Peyer's patch (tissue), 4 donors: ENCODE measurements at regions not wholly inside any gene's neighbourhood (a gene's known extent, or its start where the extent isn't known, plus 50 kb on each side); places are given as distances from the start of the nearest gene placed in this dataset.

Source experiments
- DNase-seq, 3 donors: peaks; one replicate each; pipeline ENCODE4 v3.0.0-alpha.2; 2017 to 2019
- H3K27ac ChIP-seq, 4 donors: fragments of 200-600 bp; sonication (generic); one replicate each; pipeline ENCODE4 v1.5.1; 2016 to 2019
- H3K27me3 ChIP-seq, 2 donors: fragments of 200-600 bp; sonication (generic); one replicate each; pipeline ENCODE4 v1.5.1; 2019
- H3K36me3 ChIP-seq, 3 donors: fragments of 200-600 bp; sonication (generic); one replicate each; pipeline ENCODE4 v1.5.1; 2016 to 2019
- H3K4me1 ChIP-seq, 4 donors: fragments of 200-600 bp; sonication (generic); one replicate each; pipeline ENCODE4 v1.5.1; 2016 to 2019
- H3K4me3 ChIP-seq, 4 donors: fragments of 200-600 bp; sonication (generic); 1 replicate in 3 of 4; 2 replicates in 1 of 4; pipeline ENCODE4 v1.5.1; 2016 to 2019; ENCODE audit warnings: mild to moderate bottlenecking in 1 of 4
- H3K9me3 ChIP-seq, 4 donors: fragments of 200-600 bp; sonication (generic); one replicate each; pipeline ENCODE4 v1.5.1; 2016 to 2019; ENCODE audit warnings: mild to moderate bottlenecking in 1 of 4
- POLR2A ChIP-seq, 2 donors: fragments of 450-650 bp; IDR thresholded peaks; one replicate each; pipeline ENCODE4 v1.5.1; 2017; ENCODE audit warnings: antibody characterized with exemption in 2 of 2, mild to moderate bottlenecking in 2 of 2, moderate library complexity in 2 of 2
- TF ChIP-seq, protein P1 (sequence below), 6 experiments: fragments of 450-650 bp in 4 of 6; fragments of 200-600 bp in 2 of 6; sonication (generic) in 1 of 6; IDR thresholded peaks; one replicate each; pipeline ENCODE4 v1.5.1; 2017 to 2019; ENCODE audit warnings: antibody characterized with exemption in 6 of 6, mild to moderate bottlenecking in 3 of 6, moderate library complexity in 1 of 6

GRCh38 chr14:71185637-71186036, 278.4 kb downstream of the PCNX1 start:
- Histone ChIP-seq H3K4me1 (no peaks in the 10 kb centered on the region), H3K27me3 (no peaks in the 10 kb centered on the region), H3K27ac (no peak overlapping the region), H3K9me3 (no peaks in the 10 kb centered on the region), H3K36me3 (no peaks in the 10 kb centered on the region), H3K4me3 (no peak overlapping the region)
- DNase-seq = no peak
- no peak for TF ChIP-seq POLR2A (IDR thresholded peaks at IDR 0.05)
- TF ChIP-seq, protein P1, sequence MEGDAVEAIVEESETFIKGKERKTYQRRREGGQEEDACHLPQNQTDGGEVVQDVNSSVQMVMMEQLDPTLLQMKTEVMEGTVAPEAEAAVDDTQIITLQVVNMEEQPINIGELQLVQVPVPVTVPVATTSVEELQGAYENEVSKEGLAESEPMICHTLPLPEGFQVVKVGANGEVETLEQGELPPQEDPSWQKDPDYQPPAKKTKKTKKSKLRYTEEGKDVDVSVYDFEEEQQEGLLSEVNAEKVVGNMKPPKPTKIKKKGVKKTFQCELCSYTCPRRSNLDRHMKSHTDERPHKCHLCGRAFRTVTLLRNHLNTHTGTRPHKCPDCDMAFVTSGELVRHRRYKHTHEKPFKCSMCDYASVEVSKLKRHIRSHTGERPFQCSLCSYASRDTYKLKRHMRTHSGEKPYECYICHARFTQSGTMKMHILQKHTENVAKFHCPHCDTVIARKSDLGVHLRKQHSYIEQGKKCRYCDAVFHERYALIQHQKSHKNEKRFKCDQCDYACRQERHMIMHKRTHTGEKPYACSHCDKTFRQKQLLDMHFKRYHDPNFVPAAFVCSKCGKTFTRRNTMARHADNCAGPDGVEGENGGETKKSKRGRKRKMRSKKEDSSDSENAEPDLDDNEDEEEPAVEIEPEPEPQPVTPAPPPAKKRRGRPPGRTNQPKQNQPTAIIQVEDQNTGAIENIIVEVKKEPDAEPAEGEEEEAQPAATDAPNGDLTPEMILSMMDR (IDR thresholded peaks at IDR 0.05) = no peak

DNA sequence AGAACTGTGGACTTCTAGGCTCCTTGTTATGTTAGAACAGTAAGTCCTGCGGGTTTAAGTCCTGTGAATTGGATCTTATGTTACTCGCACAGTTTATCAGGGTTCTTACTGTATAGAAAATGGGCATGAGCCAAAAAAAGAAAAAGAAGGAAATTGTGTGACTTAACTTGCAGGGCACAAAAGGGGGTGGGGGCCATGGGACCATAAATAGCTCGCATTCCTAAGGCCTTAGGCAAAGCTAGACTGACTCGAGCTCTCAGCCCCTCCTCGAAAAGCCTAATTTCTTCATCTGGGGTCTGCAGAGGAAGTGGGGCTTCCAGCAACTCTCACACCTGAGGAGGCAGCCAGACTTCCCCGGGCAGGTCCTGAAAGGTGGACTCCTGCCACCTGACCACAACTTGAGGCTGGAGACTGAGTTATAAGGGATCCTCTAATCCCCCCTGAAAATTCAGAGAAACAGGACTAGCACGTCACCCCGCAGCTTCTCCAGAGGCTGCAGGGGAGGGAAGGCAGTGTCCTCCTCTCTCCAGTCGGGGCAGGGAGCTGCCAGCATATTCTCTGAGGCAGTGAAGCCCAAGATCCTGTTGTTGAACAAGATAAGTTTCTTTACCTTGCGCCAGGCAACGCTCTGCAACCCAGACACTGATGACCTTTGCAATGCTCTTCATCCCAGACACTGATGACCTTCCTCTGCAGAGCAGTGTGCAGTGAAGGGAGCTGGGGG, 280.5 kb downstream of the PCNX1 start:
- DNase-seq = no peak
- no peaks in the 10 kb centered on the region for H3K27me3 ChIP-seq
- no peak overlapping the region for H3K27ac ChIP-seq
- H3K36me3 ChIP-seq = no peaks in the 10 kb centered on the region
- H3K4me3 ChIP-seq = no peak overlapping the region
- no peak for TF ChIP-seq POLR2A (IDR thresholded peaks at IDR 0.05)
- TF ChIP-seq, protein P1 (IDR thresholded peaks at IDR 0.05) = no peak
- H3K4me1 ChIP-seq = no peaks in the 10 kb centered on the region
- H3K9me3 ChIP-seq = no peaks in the 10 kb centered on the region

DNA sequence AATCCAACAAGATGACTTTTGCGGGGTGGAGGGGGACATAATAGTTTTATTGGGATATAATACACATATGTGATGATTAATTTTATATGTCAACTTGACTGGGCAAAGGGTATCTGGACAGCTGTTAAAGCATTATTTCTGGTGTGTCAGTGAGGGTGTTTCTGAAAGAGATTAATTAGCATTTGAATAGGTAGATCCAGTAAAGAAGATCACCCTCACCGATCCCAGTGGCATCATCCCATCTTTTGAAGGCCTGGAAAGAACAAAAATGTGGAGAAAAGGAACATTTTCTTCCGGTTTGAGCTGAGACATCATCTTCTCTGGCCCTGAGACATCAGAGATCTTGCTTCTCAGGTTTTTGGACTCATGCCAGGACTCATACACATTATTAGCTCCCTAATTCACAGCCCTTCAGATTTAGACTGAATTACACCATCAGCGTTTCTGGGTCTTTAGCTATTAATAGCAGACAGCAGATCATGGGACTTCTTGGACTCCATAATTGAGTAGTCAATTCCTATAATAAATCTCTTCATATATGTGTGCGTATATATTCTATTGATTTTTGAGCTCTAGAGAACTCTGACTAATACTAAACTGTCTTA, 283.6 kb downstream of the PCNX1 start:
- no peak for TF ChIP-seq POLR2A (IDR thresholded peaks at IDR 0.05)
- TF ChIP-seq, protein P1 (IDR thresholded peaks at IDR 0.05) = no peak
- DNase-seq = no peak
- no peaks in the 10 kb centered on the region for H3K27me3 ChIP-seq
- no peaks in the 10 kb centered on the region for H3K4me1 ChIP-seq
- no peak overlapping the region for H3K27ac ChIP-seq
- no peak overlapping the region for H3K4me3 ChIP-seq
- H3K36me3 ChIP-seq = no peaks in the 10 kb centered on the region
- H3K9me3 ChIP-seq = no peaks in the 10 kb centered on the region

GRCh38 chr14:71193663-71194062, 286.4 kb downstream of the PCNX1 start:
- H3K27me3 ChIP-seq = no peaks in the 10 kb centered on the region
- no peak overlapping the region for H3K27ac ChIP-seq
- no peaks in the 10 kb centered on the region for H3K4me1 ChIP-seq
- no peak for DNase-seq
- H3K4me3 ChIP-seq = no peak overlapping the region
- H3K9me3 ChIP-seq = no peaks in the 10 kb centered on the region
- no peaks in the 10 kb centered on the region for H3K36me3 ChIP-seq
- TF ChIP-seq, protein P1 (IDR thresholded peaks at IDR 0.05) = no peak
- no peak for TF ChIP-seq POLR2A (IDR thresholded peaks at IDR 0.05)

- no peaks in the 10 kb centered on the region for H3K36me3 ChIP-seq
- H3K9me3 ChIP-seq = no peaks in the 10 kb centered on the region
- DNase-seq = no peak
- H3K27me3 ChIP-seq = no peaks in the 10 kb centered on the region
- TF ChIP-seq, protein P1 (IDR thresholded peaks at IDR 0.05) = no peak
- no peak for TF ChIP-seq POLR2A (IDR thresholded peaks at IDR 0.05)
- H3K27ac ChIP-seq = no peak overlapping the region
- H3K4me1 ChIP-seq = no peaks in the 10 kb centered on the region
- H3K4me3 ChIP-seq = no peak overlapping the region
Measured at GRCh38 chr14:71194251-71194650, 287.0 kb downstream of the PCNX1 start.
